Activated CD8-positive, alpha-beta memory T cell treated with anti-CD3 and anti-CD28 coated beads, Interleukin-2, amount 50 U/mL, for 1 hour (primary cell): ENCODE measurements at regions not wholly inside any gene's neighbourhood (a gene's known extent, or its start where the extent isn't known, plus 50 kb on each side); places are given as distances from the start of the nearest gene placed in this dataset.

Experiments used
- DNase-seq: peaks from one replicate; pipeline ENCODE4 v3.0.0-alpha.2; 2020; ENCODE audit errors: extremely low read depth

GRCh38 chr1:193524021-193524420 lies 337.6 kb upstream of the B3GALT2 start:
- DNase-seq = no peak

GRCh38 chr1:193520472-193520871 lies 334.1 kb upstream of the B3GALT2 start:
- no peak for DNase-seq

GRCh38 chr1:193519922-193520321 lies 333.5 kb upstream of the B3GALT2 start:
- no peak for DNase-seq

- no peak for DNase-seq
Measured at GRCh38 chr1:193516755-193517388, 330.5 kb upstream of the B3GALT2 start.

GRCh38 chr1:193514397-193514796 lies 328.0 kb upstream of the B3GALT2 start:
- DNase-seq = no peak

- no peak for DNase-seq
Measured at GRCh38 chr1:193513032-193513431, 326.6 kb upstream of the B3GALT2 start.

GRCh38 chr1:193504920-193505319 lies 318.5 kb upstream of the B3GALT2 start:
- DNase-seq = no peak

GRCh38 chr1:193498088-193498655 lies 311.8 kb upstream of the B3GALT2 start:
- DNase-seq = no peak

- no peak for DNase-seq
Measured at GRCh38 chr1:193494368-193494767, 308.0 kb upstream of the B3GALT2 start.

GRCh38 chr1:193489191-193489590 lies 302.8 kb upstream of the B3GALT2 start:
- DNase-seq = no peak

- no peak for DNase-seq
Measured at GRCh38 chr1:193487722-193488121, 301.3 kb upstream of the B3GALT2 start.

GRCh38 chr1:193486671-193487229 lies 300.3 kb upstream of the B3GALT2 start:
- no peak for DNase-seq

GRCh38 chr1:193480755-193481154 lies 294.3 kb upstream of the B3GALT2 start:
- no peak for DNase-seq

GRCh38 chr1:193479187-193479586 lies 292.8 kb upstream of the B3GALT2 start:
- peak; percentile 14 for DNase-seq

- DNase-seq = no peak
Measured at GRCh38 chr1:193476748-193477147, 290.3 kb upstream of the B3GALT2 start.

GRCh38 chr1:193473932-193474331 lies 287.5 kb upstream of the B3GALT2 start:
- no peak for DNase-seq

GRCh38 chr1:193472838-193473398 lies 286.5 kb upstream of the B3GALT2 start:
- DNase-seq = no peak

GRCh38 chr1:193472430-193472829 lies 286.0 kb upstream of the B3GALT2 start:
- no peak for DNase-seq

GRCh38 chr1:193471981-193472380 lies 285.6 kb upstream of the B3GALT2 start:
- DNase-seq = no peak

GRCh38 chr1:193463326-193463932 lies 277.0 kb upstream of the B3GALT2 start:
- no peak for DNase-seq

GRCh38 chr1:193462629-193463320 lies 276.4 kb upstream of the B3GALT2 start:
- DNase-seq = no peak

GRCh38 chr1:193458628-193459027 lies 272.2 kb upstream of the B3GALT2 start:
- DNase-seq = no peak
